ENCODE measurements at regions not wholly inside any gene's neighbourhood (a gene's known extent, or its start where the extent isn't known, plus 50 kb on each side); places are given as distances from the start of the nearest gene placed in this dataset.
"Not testable (repeated sequence)": the region's sequence is repeated elsewhere in the genome, so short reads cannot be mapped to it uniquely, and the experiment has no call there.

DNA sequence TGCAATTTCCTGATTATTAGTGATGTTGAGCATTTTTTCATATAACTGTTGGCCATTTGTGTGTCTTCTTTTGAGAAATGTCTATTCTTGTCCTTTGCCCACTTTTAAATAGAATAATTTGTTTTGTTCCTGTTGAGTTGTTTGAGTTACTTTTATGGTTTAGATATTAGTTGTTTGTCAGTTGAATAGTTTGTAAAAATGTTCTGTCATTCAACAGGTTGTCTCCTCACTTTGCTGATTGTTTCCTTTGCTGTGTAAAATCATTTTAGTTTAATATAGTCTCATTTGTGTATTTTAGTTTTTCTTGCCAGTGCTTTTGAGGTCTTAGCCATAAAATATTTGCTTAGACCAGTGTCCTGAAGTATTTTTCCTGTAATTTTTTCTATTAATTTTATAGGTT, 181.8 kb upstream of the GLRA2 start (continued):
- TF ChIP-seq ATF2 (CRISPR knock-in tag; IDR thresholded peaks at IDR 0.05; ENCODE audit: borderline replicate concordance, low read depth): no peak
- TF ChIP-seq SMAD4 (CRISPR knock-in tag; IDR thresholded peaks at IDR 0.05): no peak

DNA sequence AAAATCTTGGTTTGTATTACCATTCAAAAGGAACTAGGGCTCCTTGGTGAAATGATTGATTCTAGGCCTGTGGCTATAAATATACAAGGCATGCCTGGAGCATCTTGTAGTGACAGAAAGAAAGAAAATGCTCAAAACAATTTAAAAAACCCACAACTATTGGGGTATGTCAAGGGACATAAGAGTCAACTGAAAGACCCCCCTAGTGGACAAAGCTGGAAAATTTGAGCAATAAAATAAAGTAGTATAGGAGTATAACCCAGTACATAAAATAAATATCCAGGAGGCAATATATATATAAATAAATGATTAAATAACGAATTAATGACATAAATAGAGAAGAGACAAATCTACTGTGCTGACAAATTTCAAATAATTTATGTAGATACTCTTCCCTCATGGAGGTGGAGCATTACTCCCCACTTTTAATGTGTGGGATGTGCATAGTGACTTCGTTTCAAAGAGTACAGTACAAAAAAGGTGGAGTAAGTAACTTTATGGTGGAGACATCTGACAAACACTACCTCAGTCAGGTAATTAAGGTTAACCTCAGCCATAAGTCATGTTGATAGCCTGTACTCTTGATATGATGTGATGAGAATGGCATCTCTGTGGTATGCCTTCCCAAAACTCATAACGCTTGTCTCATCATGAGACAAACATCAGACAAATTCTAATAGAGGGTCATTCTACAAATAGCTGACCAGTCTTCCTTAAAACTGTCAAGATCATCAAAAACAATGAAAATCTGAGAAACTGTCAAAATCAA, 185.0 kb upstream of the GLRA2 start:
- Mint-ChIP-seq H3K27ac (no peak overlapping the region), H3K9me3 (peaks cover 13% of the 10 kb centered on the region), H3K4me3 (no peak overlapping the region), H3K4me1 (peaks cover 2% of the 10 kb centered on the region; the same call in 1 of the 2 replicates), H3K27me3 (ENCODE audit: low read depth) (no peaks in the 10 kb centered on the region), H3K36me3 (peaks cover 6% of the 10 kb centered on the region; the same call in 1 of the 2 replicates)
- ChIA-PET CTCF (interaction anchor here (0.6 kb wide), 1 partner anchor 744 kb away, joined by 3 read pairs; no protein-coding TSS in a partner anchor), POLR2A (no interaction called here)
- DNase-seq (ENCODE audit: low spot score) (no peak), ATAC-seq (no peak)
- TF ChIP-seq SMAD3 (CRISPR knock-in tag; IDR thresholded peaks at IDR 0.05; ENCODE audit: borderline replicate concordance) (no peak), ERG (CRISPR knock-in tag; IDR thresholded peaks at IDR 0.05) (no peak)

DNA sequence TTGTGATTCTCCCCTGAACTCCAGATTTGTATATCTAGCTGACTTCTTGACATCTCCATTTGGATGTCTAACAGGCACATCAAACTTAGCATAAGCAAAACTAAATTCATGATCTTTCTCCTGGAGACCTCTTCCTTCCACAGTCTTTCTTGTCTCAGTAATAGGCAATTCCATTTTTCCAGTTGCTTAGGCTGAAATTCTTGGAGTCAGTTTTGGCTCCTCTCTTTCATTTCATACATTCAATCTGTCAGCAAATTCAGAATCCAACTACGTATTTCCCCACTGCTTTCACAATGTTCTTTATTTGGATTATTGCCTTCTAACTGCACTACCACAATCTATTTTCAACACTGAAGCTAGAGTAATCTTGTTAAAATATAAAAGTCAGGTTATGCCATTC, 219.9 kb upstream of the GLRA2 start:
- TF ChIP-seq JUN (CRISPR knock-in tag; IDR thresholded peaks at IDR 0.05): no peak
- no peak for TF ChIP-seq PRDM15 (CRISPR knock-in tag; IDR thresholded peaks at IDR 0.05)
- TF ChIP-seq ZNF232 (CRISPR knock-in tag; IDR thresholded peaks at IDR 0.05): no peak
- no peak for TF ChIP-seq IRF1 (CRISPR knock-in tag; IDR thresholded peaks at IDR 0.05)
- no peak for TF ChIP-seq ZNF138 (CRISPR knock-in tag; conservative IDR thresholded peaks at IDR 0.05)
- no peak for TF ChIP-seq ZNF121 (CRISPR knock-in tag; IDR thresholded peaks at IDR 0.05)
- TF ChIP-seq NFE2L1 (CRISPR knock-in tag; IDR thresholded peaks at IDR 0.05): no peak
- TF ChIP-seq E2F4 (CRISPR knock-in tag; IDR thresholded peaks at IDR 0.05; ENCODE audit: borderline replicate concordance, low read depth): no peak
- no peak for TF ChIP-seq GABPB1 (CRISPR knock-in tag; IDR thresholded peaks at IDR 0.05)
- TF ChIP-seq ZNF416 (CRISPR knock-in tag; IDR thresholded peaks at IDR 0.05): no peak
- no peak for TF ChIP-seq EMX1 (CRISPR knock-in tag; IDR thresholded peaks at IDR 0.05)
- no peak for TF ChIP-seq CREM (CRISPR knock-in tag; IDR thresholded peaks at IDR 0.05)
- TF ChIP-seq NFATC4 (CRISPR knock-in tag; IDR thresholded peaks at IDR 0.05): no peak
- CTCF ChIA-PET: no interaction called here
- POLR2A ChIA-PET: no interaction called here
- 0 out of 2 replicates have a peak, but pooled peaks cover 2% of the 10 kb centered on the region for H3K36me3 Mint-ChIP-seq
- H3K27ac Mint-ChIP-seq: no peak overlapping the region
- no peaks in the 10 kb centered on the region for H3K27me3 Mint-ChIP-seq (ENCODE audit: low read depth)
- H3K9me3 Mint-ChIP-seq: peaks cover 12% of the 10 kb centered on the region
- DNase-seq (ENCODE audit: low spot score): no peak
- no peak overlapping the region for H3K4me3 Mint-ChIP-seq
- no peaks in the 10 kb centered on the region for H3K4me1 Mint-ChIP-seq
- ATAC-seq: no peak

GRCh38 chrX:14308976-14309375, 220.4 kb upstream of the GLRA2 start:
- POLR2A ChIA-PET; H3K36me3 Mint-ChIP-seq; H3K4me1 Mint-ChIP-seq; H3K4me3 Mint-ChIP-seq; ATAC-seq; H3K27me3 Mint-ChIP-seq (ENCODE audit: low read depth); DNase-seq (ENCODE audit: low spot score); CTCF ChIA-PET; H3K27ac Mint-ChIP-seq: not testable (repeated sequence)
- H3K9me3 Mint-ChIP-seq: peaks cover 12% of the 10 kb centered on the region
